B cell (primary cell): ENCODE measurements at regions not wholly inside any gene's neighbourhood (a gene's known extent, or its start where the extent isn't known, plus 50 kb on each side); places are given as distances from the start of the nearest gene placed in this dataset.

Experiments
- ATAC-seq: fragments of 200-7000 bp; cut with Tn5 transposase; one replicate; pipeline ENCODE4 v1.10.0; 2021; ENCODE audit warnings: low read depth, mild to moderate bottlenecking, moderate number of reproducible peaks, moderate library complexity
- CTCF ChIA-PET: fragments of 350-600 bp; sonication (Branson Sonifier 250); formaldehyde crosslinking; loops from one replicate; lab custom pipeline; 2021; ENCODE audit warnings: antibody characterized with exemption, inconsistent platforms; lab: Charles Lee
- POLR2A ChIA-PET: fragments of 350-600 bp; sonication (Branson Sonifier 250); formaldehyde crosslinking; loops from one replicate; lab custom pipeline; 2021; ENCODE audit warnings: antibody characterized with exemption; lab: Charles Lee
- DNase-seq: peaks from one replicate; pipeline ENCODE4 v3.0.0; 2013
- H2AFZ ChIP-seq: 2 replicates; pipeline ENCODE4 v1.6.1; 2012; ENCODE audit warnings: mild to moderate bottlenecking, low read depth, low read length; ENCODE audit not compliant: insufficient read depth, poor library complexity, severe bottlenecking
- H3K27ac ChIP-seq, 2 donors: 1 replicate in 1 of 2; 2 replicates in 1 of 2; pipeline ENCODE4 v1.5.1; 2012 to 2013; ENCODE audit warnings: low read length in 2 of 2, mild to moderate bottlenecking in 2 of 2, moderate library complexity in 1 of 2
- H3K27me3 ChIP-seq, 4 experiments: fragments of 200-600 bp in 1 of 4; sonication (generic) in 1 of 4; replicated peaks in 1 of 4; 1 replicate in 2 of 4; 2 replicates in 2 of 4; pipeline versions ENCODE4 v1.6.1 to v1.7.0; 2013 to 2016; ENCODE audit warnings: low read length in 3 of 4, mild to moderate bottlenecking in 2 of 4, mixed read lengths in 1 of 4, moderate library complexity in 1 of 4; ENCODE audit not compliant: insufficient read depth in 4 of 4, control insufficient read depth in 3 of 4; ENCODE audit errors: control extremely low read depth in 1 of 4
- H3K36me3 ChIP-seq, 2 experiments: replicated peaks in 1 of 2; 1 replicate in 1 of 2; 2 replicates in 1 of 2; pipeline versions ENCODE4 v1.6.1 to v1.7.1; 2013; ENCODE audit warnings: low read length in 1 of 2; ENCODE audit not compliant: insufficient read depth in 2 of 2, control insufficient read depth in 1 of 2; ENCODE audit errors: control extremely low read depth in 1 of 2, extremely low read depth in 1 of 2
- H3K4me1 ChIP-seq, 2 donors: fragments of 200-600 bp in 1 of 2; sonication (generic) in 1 of 2; 1 replicate in 1 of 2; 2 replicates in 1 of 2; pipeline versions ENCODE4 v1.5.1 to v1.6.1; 2013 to 2017; ENCODE audit warnings: low read length in 2 of 2; ENCODE audit not compliant: control insufficient read depth in 2 of 2, insufficient read depth in 2 of 2
- H3K4me2 ChIP-seq: replicated peaks from 2 replicates; pipeline ENCODE3; 2012; ENCODE audit warnings: mild to moderate bottlenecking, low read depth, low read length; ENCODE audit not compliant: poor library complexity, severe bottlenecking
- H3K4me3 ChIP-seq, 5 experiments: fragments of 200-600 bp in 1 of 5; sonication (generic) in 1 of 5; 1 replicate in 3 of 5; 2 replicates in 2 of 5; pipeline versions ENCODE4 v1.5.1 to v1.7.0; 2011 to 2016; ENCODE audit warnings: low read length in 4 of 5, mild to moderate bottlenecking in 4 of 5, low read depth in 2 of 5, control low read depth in 1 of 5, moderate library complexity in 1 of 5; ENCODE audit not compliant: insufficient read depth in 1 of 5; ENCODE audit errors: control extremely low read depth in 1 of 5, extremely low read depth in 1 of 5
- H3K79me2 ChIP-seq: fragments of 200-600 bp; sonication (generic); one replicate; pipeline ENCODE4 v1.6.0; 2016; ENCODE audit warnings: low read length; ENCODE audit not compliant: control insufficient read depth, insufficient read depth
- H3K9ac ChIP-seq: fragments of 200-600 bp; sonication (generic); 2 replicates; pipeline ENCODE4 v1.6.1; 2017; ENCODE audit warnings: mild to moderate bottlenecking, low read length, moderate library complexity
- H3K9me3 ChIP-seq, 3 donors: one replicate each; pipeline versions ENCODE4 v1.6.1 to v1.7.1; 2013; ENCODE audit warnings: low read length in 2 of 3; ENCODE audit not compliant: control insufficient read depth in 2 of 3, insufficient read depth in 1 of 3; ENCODE audit errors: control extremely low read depth in 1 of 3
- H4K20me1 ChIP-seq: 2 replicates; pipeline ENCODE4 v1.6.0; 2012; ENCODE audit warnings: mild to moderate bottlenecking, low read length; ENCODE audit not compliant: insufficient read depth, control insufficient read depth, poor library complexity, severe bottlenecking
- H3K27ac Mint-ChIP-seq: one replicate; pipeline ENCODE4 v1.8.0; 2021; ENCODE audit warnings: mixed read lengths
- H3K27me3 Mint-ChIP-seq: one replicate; pipeline ENCODE4 v1.8.0; 2021; ENCODE audit warnings: mixed read lengths
- H3K4me1 Mint-ChIP-seq: one replicate; pipeline ENCODE4 v1.8.0; 2021; ENCODE audit warnings: mixed read lengths
- H3K4me3 Mint-ChIP-seq: one replicate; pipeline ENCODE4 v1.8.0; 2021; ENCODE audit warnings: mixed read lengths
- H3K9me3 Mint-ChIP-seq: one replicate; pipeline ENCODE4 v1.8.0; 2022; ENCODE audit warnings: mixed read lengths; ENCODE audit not compliant: insufficient read depth
- CTCF ChIP-seq: fragments of 200-600 bp; IDR thresholded peaks from one replicate; pipeline ENCODE4 v1.8.0; 2022; ENCODE audit warnings: antibody characterized with exemption, mild to moderate bottlenecking
- EZH2 ChIP-seq: IDR thresholded peaks from 2 replicates; pipeline ENCODE4 v1.6.1; 2012; ENCODE audit warnings: borderline replicate concordance, low read depth, mild to moderate bottlenecking, moderate library complexity, low read length; ENCODE audit not compliant: insufficient read depth, poor library complexity, severe bottlenecking
- WGBS: methylation state at CpG from one replicate; pipeline ENCODE4 v1.1.5; 2013; ENCODE audit warnings: missing lambda C conversion rate; ENCODE audit not compliant: insufficient coverage; 5-methylcytosine and 5-hydroxymethylcytosine counted together
- intact Hi-C: fragments of 100-400 bp; cut with micrococcal nuclease; formaldehyde crosslinking; loops from one replicate; pipeline ENCODE4 v1.10.0; 2022

GRCh38 chr5:72006361-72006760 lies 100.9 kb upstream of the MAP1B start:
- Mint-ChIP-seq H3K27me3 (peaks cover 11% of the 10 kb centered on the region), H3K4me1 (no peaks in the 10 kb centered on the region), H3K4me3 (no peak overlapping the region), H3K27ac (no peak overlapping the region), H3K9me3 (no peaks in the 10 kb centered on the region)
- Histone ChIP-seq H4K20me1 (no peaks in the 10 kb centered on the region), H3K4me3 (no peak overlapping the region), H3K4me1 (no peaks in the 10 kb centered on the region), H3K27ac (no peak overlapping the region), H3K36me3 (no peaks in the 10 kb centered on the region), H3K9ac (no peak overlapping the region), H3K9me3 (no peaks in the 10 kb centered on the region), H3K4me2 (no peak overlapping the region), H3K27me3 (peaks cover 0 to 8% (median 3%) of the 10 kb centered on the region in 4 experiments), H3K79me2 (no peaks in the 10 kb centered on the region), H2AFZ (no peak overlapping the region)
- CTCF ChIA-PET, result interaction anchor here (0.6 to 1.0 kb wide), 2 partner anchors 12 to 27 kb away, joined by 3 to 5 read pairs; no protein-coding TSS in a partner anchor
- TF ChIP-seq CTCF, result no peak
- no peak for TF ChIP-seq EZH2
- POLR2A ChIA-PET, result no interaction called here
- no CpG with 5 or more reads among the region's 1 CpG for WGBS
- no peak for ATAC-seq
- no peak for DNase-seq
- intact Hi-C loops, result no loop called here

GRCh38 chr5:72007336-72008111 lies 99.8 kb upstream of the MAP1B start:
- Mint-ChIP-seq H3K27me3 (peaks cover 6% of the 10 kb centered on the region), H3K4me1 (no peaks in the 10 kb centered on the region), H3K4me3 (no peak overlapping the region), H3K9me3 (no peaks in the 10 kb centered on the region), H3K27ac (no peak overlapping the region)
- H3K27me3 ChIP-seq, result peaks cover 0 to 8% (median under 1%) of the 10 kb centered on the region in 4 experiments
- intact Hi-C loops, result no loop called here
- H4K20me1 ChIP-seq, result no peaks in the 10 kb centered on the region
- no peak overlapping the region for H3K27ac ChIP-seq
- 97% methylated on average over 4 of the region's 7 CpGs for WGBS
- DNase-seq (no peak), ATAC-seq (no peak)
- H3K79me2 ChIP-seq, result no peaks in the 10 kb centered on the region
- ChIA-PET CTCF (no interaction called here), POLR2A (no interaction called here)
- H3K9me3 ChIP-seq, result no peaks in the 10 kb centered on the region
- H3K9ac ChIP-seq, result no peak overlapping the region
- no peak overlapping the region for H3K4me3 ChIP-seq
- no peaks in the 10 kb centered on the region for H3K4me1 ChIP-seq
- TF ChIP-seq EZH2, result no peak
- no peak for TF ChIP-seq CTCF
- H3K36me3 ChIP-seq, result no peaks in the 10 kb centered on the region
- H3K4me2 ChIP-seq, result no peak overlapping the region
- H2AFZ ChIP-seq, result no peak overlapping the region
